ENCODE measurements at regions not wholly inside any gene's neighbourhood (a gene's known extent, or its start where the extent isn't known, plus 50 kb on each side); places are given as distances from the start of the nearest gene placed in this dataset.

GRCh38 chr20:60693496-60694133 is 558.4 kb upstream of the CDH4 start:
- CTCF ChIA-PET: no interaction called here

DNA sequence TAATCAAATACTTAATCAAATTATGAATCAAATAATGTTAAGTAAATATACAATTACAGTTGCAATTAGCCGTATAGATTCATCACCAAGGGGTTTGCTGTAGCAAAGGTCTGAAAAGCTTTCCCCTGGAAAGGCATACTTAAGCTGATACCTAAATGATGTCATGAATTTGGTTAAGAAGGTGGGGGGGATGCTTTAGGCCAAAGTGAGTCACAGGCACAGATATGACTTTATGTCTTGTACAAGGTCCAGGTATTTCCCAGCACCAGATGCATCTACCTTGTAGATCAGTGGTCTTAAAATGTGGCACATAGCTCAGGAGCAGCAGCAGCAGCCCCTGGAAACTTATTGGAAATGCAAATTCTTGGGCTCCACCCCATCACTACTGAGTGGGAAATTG is 557.3 kb upstream of the CDH4 start:
- DNase-seq (ENCODE audit: low read depth, low spot score): no peak
- Histone ChIP-seq H3K4me3 (ENCODE audit: low read depth, low read length) (no peak overlapping the region), H3K9me3 (ENCODE audit: control insufficient read depth, insufficient read depth, low read length) (no peaks in the 10 kb centered on the region), H3K27ac (ENCODE audit: low read depth, low read length) (no peak overlapping the region), H3K27me3 (ENCODE audit: control insufficient read depth, insufficient read depth, low read length) (no peaks in the 10 kb centered on the region)
- POLR2A ChIA-PET: no interaction called here
- CTCF ChIA-PET: interaction anchor here (1.2 kb wide), 1 partner anchor 484 kb away, joined by 3 read pairs; no protein-coding TSS in a partner anchor
- no peak for TF ChIP-seq CTCF (IDR thresholded peaks at IDR 0.05; ENCODE audit: low read depth, low read length)

More at GRCh38 chr20:60693496-60694133, 558.4 kb upstream of the CDH4 start:
- Histone ChIP-seq H3K9me3 (ENCODE audit: control insufficient read depth, insufficient read depth, low read length) (no peaks in the 10 kb centered on the region), H3K4me3 (ENCODE audit: low read depth, low read length) (no peak overlapping the region), H3K27me3 (ENCODE audit: control insufficient read depth, insufficient read depth, low read length) (no peaks in the 10 kb centered on the region), H3K27ac (ENCODE audit: low read depth, low read length) (no peak overlapping the region)
- TF ChIP-seq CTCF (IDR thresholded peaks at IDR 0.05; ENCODE audit: low read depth, low read length): no peak
- POLR2A ChIA-PET: no interaction called here
- DNase-seq (ENCODE audit: low read depth, low spot score): no peak

GRCh38 chr20:60695226-60696000 is 556.6 kb upstream of the CDH4 start:
- no peak overlapping the region for H3K27ac ChIP-seq (ENCODE audit: low read depth, low read length)
- H3K27me3 ChIP-seq (ENCODE audit: control insufficient read depth, insufficient read depth, low read length): no peaks in the 10 kb centered on the region
- no peak for TF ChIP-seq CTCF (IDR thresholded peaks at IDR 0.05; ENCODE audit: low read depth, low read length)
- H3K9me3 ChIP-seq (ENCODE audit: control insufficient read depth, insufficient read depth, low read length): no peaks in the 10 kb centered on the region
- POLR2A ChIA-PET: no interaction called here
- no peak overlapping the region for H3K4me3 ChIP-seq (ENCODE audit: low read depth, low read length)
- CTCF ChIA-PET: interaction anchor here (1.2 kb wide), 1 partner anchor 484 kb away, joined by 3 read pairs; no protein-coding TSS in a partner anchor
- peak; percentile 71 for DNase-seq (ENCODE audit: low read depth, low spot score)

DNA sequence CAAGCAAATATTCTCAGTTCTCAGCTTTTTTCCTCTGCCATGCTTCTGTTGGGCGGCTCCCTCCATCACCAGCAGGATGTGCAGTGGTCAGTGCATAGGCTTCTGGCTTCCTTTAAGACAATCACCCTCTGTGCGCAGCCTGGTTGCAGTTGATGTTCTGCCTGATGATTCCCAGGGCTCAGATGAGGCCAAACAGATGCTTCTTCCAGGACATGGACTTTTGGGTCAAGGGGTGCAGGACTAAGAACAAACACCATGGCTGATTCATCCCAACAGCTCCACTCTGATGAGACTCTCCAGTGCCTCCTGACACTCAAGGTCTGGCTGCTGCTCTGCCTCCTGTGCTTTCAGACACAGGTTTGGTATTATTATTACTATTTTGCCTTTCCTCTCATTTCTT is 554.8 kb upstream of the CDH4 start:
- no peak for TF ChIP-seq CTCF (IDR thresholded peaks at IDR 0.05; ENCODE audit: low read depth, low read length)
- POLR2A ChIA-PET: no interaction called here
- no peak overlapping the region for H3K4me3 ChIP-seq (ENCODE audit: low read depth, low read length)
- H3K27me3 ChIP-seq (ENCODE audit: control insufficient read depth, insufficient read depth, low read length): no peaks in the 10 kb centered on the region
- DNase-seq (ENCODE audit: low read depth, low spot score): no peak
- H3K27ac ChIP-seq (ENCODE audit: low read depth, low read length): no peak overlapping the region
- CTCF ChIA-PET: no interaction called here
- no peaks in the 10 kb centered on the region for H3K9me3 ChIP-seq (ENCODE audit: control insufficient read depth, insufficient read depth, low read length)

DNA sequence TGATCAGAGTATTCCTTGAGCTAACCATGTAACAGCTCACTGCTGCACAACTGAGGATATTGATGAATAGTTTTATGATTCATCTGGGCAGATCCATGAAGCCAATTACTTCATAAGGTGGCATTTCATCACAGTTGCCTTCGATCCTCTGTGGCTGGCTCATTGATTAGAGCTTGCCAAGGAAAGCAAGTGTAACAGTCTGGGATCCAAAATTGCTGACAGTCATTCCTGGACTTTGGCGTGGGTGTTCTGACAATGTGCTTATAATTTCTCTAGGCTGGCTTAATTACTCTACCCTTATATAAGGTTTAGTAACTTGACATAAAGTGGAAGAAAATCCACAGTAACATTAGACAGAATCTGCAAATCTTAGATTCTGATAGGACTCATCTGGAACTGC is 551.3 kb upstream of the CDH4 start:
- DNase-seq (ENCODE audit: low read depth, low spot score): no peak
- H3K27me3 ChIP-seq (ENCODE audit: control insufficient read depth, insufficient read depth, low read length): no peaks in the 10 kb centered on the region
- no peak overlapping the region for H3K4me3 ChIP-seq (ENCODE audit: low read depth, low read length)
- ChIA-PET CTCF (no interaction called here), POLR2A (no interaction called here)
- H3K9me3 ChIP-seq (ENCODE audit: control insufficient read depth, insufficient read depth, low read length): no peaks in the 10 kb centered on the region
- TF ChIP-seq CTCF (IDR thresholded peaks at IDR 0.05; ENCODE audit: low read depth, low read length): no peak
- H3K27ac ChIP-seq (ENCODE audit: low read depth, low read length): no peak overlapping the region

Measured in AG04450 (cell line).